ENCODE measurements at regions not wholly inside any gene's neighbourhood (a gene's known extent, or its start where the extent isn't known, plus 50 kb on each side); places are given as distances from the start of the nearest gene placed in this dataset.

DNA sequence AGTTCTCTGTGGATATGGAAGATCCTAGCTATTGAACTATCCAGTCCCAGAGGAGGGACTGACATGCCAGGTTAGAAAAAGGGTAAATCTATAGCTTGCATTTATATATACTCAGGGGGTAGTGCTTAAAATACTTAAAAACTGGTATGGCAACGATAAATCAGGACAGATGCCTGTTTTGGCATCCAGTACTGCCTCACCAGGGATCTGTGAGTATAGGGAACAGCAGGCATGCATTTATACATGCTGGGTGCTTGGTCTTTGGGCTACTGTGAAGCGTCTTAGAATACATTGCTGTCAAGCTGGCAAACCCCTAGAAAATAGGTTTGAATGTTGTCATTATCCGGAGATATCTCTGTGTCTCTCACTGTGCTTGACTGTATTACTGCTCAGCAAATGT is 94.2 kb upstream of the DRD2 start:
- dilution Hi-C loops (cut with MboI; ENCODE audit: extremely low pct_ligation_motif_present, low sequenced_read_pairs): no loop called here
- H3K27me3 ChIP-seq (ENCODE audit: control insufficient read depth, extremely low read depth, insufficient read depth, low read length): no peaks in the 10 kb centered on the region
- no peaks in the 10 kb centered on the region for H4K20me1 ChIP-seq (ENCODE audit: control insufficient read depth, extremely low read depth, insufficient read depth, low read length)
- no peaks in the 10 kb centered on the region for H3K9me1 ChIP-seq (ENCODE audit: control insufficient read depth, extremely low read depth, insufficient read depth, low read length)
- H3K4me1 ChIP-seq (ENCODE audit: control insufficient read depth, extremely low read depth, insufficient read depth, low read length): no peaks in the 10 kb centered on the region
- no peaks in the 10 kb centered on the region for H3K9me3 ChIP-seq (ENCODE audit: control insufficient read depth, low read depth, low read length)
- no peak overlapping the region for H3K9ac ChIP-seq (ENCODE audit: control insufficient read depth, extremely low read depth, insufficient read depth, low read length)
- H3K27ac ChIP-seq (ENCODE audit: control insufficient read depth, insufficient read depth, low read length): no peak overlapping the region
- no peak for DNase-seq (ENCODE audit: low read depth, low spot score)
- no peaks in the 10 kb centered on the region for H3K36me3 ChIP-seq (ENCODE audit: control insufficient read depth in 2 of 2, extremely low read depth in 1 of 2, insufficient read depth in 2 of 2, low read length in 2 of 2)
- H2AFZ ChIP-seq (ENCODE audit: control insufficient read depth, low read length): no peak overlapping the region
- no peak overlapping the region for H3K4me2 ChIP-seq (ENCODE audit: control insufficient read depth, extremely low read depth, insufficient read depth, low read depth, low read length)
- FAIRE-seq: no peak
- no peak for TF ChIP-seq EZH2 (IDR thresholded peaks at IDR 0.05; ENCODE audit: low read length)
- no peak for TF ChIP-seq CTCF (optimal IDR thresholded peaks at IDR 0.05 in 1 of 3, IDR thresholded peaks at IDR 0.05 in 1 of 3, conservative IDR thresholded peaks at IDR 0.05 in 1 of 3; ENCODE audit: extremely low read depth in 1 of 3, insufficient read depth in 2 of 3, low read length in 3 of 3)
- H3K79me2 ChIP-seq (ENCODE audit: control insufficient read depth, insufficient read depth, low read length): no peaks in the 10 kb centered on the region
- no peak overlapping the region for H3K4me3 ChIP-seq (ENCODE audit: control insufficient read depth in 2 of 3, extremely low read depth in 1 of 3, insufficient read depth in 2 of 3, low read depth in 1 of 3, low read length in 3 of 3)

DNA sequence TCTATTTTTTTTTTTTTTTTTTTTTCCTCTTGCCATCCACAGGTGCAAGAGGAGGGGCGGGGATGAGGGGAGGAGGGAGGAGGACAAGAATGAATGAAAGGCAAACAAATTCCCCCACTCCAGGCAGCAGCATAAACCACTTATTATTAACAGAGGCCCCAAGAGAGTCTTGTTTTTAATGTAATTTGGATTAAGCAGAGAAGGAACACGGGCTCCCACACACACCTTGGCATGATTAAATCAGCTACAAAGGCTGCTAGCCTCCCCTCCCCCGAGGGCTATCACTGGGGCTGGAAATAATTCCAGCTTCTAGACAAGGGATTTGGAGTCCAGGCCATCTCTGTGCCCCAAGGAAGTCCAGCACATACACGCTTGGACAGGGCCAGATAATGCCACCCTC is 93.4 kb upstream of the DRD2 start:
- no peaks in the 10 kb centered on the region for H3K36me3 ChIP-seq (ENCODE audit: control insufficient read depth in 2 of 2, extremely low read depth in 1 of 2, insufficient read depth in 2 of 2, low read length in 2 of 2)
- dilution Hi-C loops (cut with MboI; ENCODE audit: extremely low pct_ligation_motif_present, low sequenced_read_pairs): no loop called here
- no peaks in the 10 kb centered on the region for H3K9me3 ChIP-seq (ENCODE audit: control insufficient read depth, low read depth, low read length)
- no peaks in the 10 kb centered on the region for H3K79me2 ChIP-seq (ENCODE audit: control insufficient read depth, insufficient read depth, low read length)
- H3K27ac ChIP-seq (ENCODE audit: control insufficient read depth, insufficient read depth, low read length): no peak overlapping the region
- H3K4me1 ChIP-seq (ENCODE audit: control insufficient read depth, extremely low read depth, insufficient read depth, low read length): peaks cover 7% of the 10 kb centered on the region
- H2AFZ ChIP-seq (ENCODE audit: control insufficient read depth, low read length): no peak overlapping the region
- H3K27me3 ChIP-seq (ENCODE audit: control insufficient read depth, extremely low read depth, insufficient read depth, low read length): no peaks in the 10 kb centered on the region
- TF ChIP-seq EZH2 (IDR thresholded peaks at IDR 0.05; ENCODE audit: low read length) (no peak), CTCF (optimal IDR thresholded peaks at IDR 0.05 in 1 of 3, IDR thresholded peaks at IDR 0.05 in 1 of 3, conservative IDR thresholded peaks at IDR 0.05 in 1 of 3; ENCODE audit: extremely low read depth in 1 of 3, insufficient read depth in 2 of 3, low read length in 3 of 3) (no peak)
- no peak overlapping the region for H3K4me2 ChIP-seq (ENCODE audit: control insufficient read depth, extremely low read depth, insufficient read depth, low read depth, low read length)
- H3K9ac ChIP-seq (ENCODE audit: control insufficient read depth, extremely low read depth, insufficient read depth, low read length): no peak overlapping the region
- no peaks in the 10 kb centered on the region for H4K20me1 ChIP-seq (ENCODE audit: control insufficient read depth, extremely low read depth, insufficient read depth, low read length)
- FAIRE-seq (no peak), DNase-seq (ENCODE audit: low read depth, low spot score) (no peak)
- H3K9me1 ChIP-seq (ENCODE audit: control insufficient read depth, extremely low read depth, insufficient read depth, low read length): no peaks in the 10 kb centered on the region
- H3K4me3 ChIP-seq (ENCODE audit: control insufficient read depth in 2 of 3, extremely low read depth in 1 of 3, insufficient read depth in 2 of 3, low read depth in 1 of 3, low read length in 3 of 3): no peak overlapping the region
